ENCODE measurements at regions not wholly inside any gene's neighbourhood (a gene's known extent, or its start where the extent isn't known, plus 50 kb on each side); places are given as distances from the start of the nearest gene placed in this dataset.
"Not testable (repeated sequence)": the region's sequence is repeated elsewhere in the genome, so short reads cannot be mapped to it uniquely, and the experiment has no call there.

DNA sequence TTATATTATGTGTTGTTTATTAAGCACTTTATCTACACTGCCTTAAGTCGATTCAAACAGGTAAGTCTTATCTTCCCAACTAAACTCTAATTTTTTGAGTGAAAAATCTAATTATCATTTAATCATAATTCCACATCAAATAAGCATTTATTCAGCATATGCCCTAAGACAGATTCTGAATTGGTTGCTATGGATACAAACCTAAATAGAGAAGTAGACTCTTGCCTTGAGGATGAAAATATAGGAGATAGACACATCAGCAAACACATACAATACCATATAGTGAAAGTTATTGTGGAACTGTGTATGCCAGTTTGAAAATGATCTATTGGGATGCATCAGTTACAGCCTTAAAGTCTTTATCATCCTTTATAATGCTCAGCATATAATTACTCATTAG, 1679.9 kb downstream of the SLITRK1 start:
- no peak for DNase-seq (ENCODE audit: low spot score)

DNA sequence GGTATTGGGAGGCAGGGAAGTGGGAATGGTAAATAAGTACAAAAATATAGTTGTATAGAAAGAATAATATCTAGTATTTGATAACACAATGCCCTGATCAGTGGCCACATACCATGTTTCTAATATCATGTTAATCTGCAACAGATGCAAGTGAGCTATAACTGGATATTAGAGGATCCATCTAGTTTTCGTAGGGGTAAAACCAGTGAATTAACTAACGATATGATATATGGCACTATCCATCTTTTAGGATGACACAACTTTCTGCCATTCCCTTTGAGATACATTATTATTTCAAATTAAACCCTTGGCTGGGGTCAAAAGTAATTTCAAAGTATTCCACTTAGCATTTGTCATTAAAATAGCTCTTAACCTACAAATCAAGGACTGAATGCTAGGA, 1686.2 kb downstream of the SLITRK1 start:
- DNase-seq (ENCODE audit: low spot score), result no peak

DNA sequence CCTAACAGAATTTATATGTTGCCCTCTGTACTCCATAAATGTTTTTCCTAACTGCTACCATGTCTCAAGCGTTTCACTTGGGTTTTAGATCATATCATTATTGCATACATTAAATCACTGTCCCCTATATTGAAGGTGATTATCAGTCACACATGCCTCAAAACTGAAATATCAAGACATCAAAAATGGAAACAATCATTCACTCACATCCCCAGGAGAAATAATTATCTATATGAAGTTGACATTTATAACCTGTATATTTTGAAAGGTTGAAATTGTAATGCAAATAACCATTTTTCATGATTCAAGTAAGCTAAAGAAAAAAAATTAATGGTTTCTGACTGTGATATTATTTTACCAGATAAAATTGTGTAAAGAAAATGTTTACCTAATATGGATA, 1695.0 kb downstream of the SLITRK1 start:
- DNase-seq (ENCODE audit: low spot score), result no peak

DNA sequence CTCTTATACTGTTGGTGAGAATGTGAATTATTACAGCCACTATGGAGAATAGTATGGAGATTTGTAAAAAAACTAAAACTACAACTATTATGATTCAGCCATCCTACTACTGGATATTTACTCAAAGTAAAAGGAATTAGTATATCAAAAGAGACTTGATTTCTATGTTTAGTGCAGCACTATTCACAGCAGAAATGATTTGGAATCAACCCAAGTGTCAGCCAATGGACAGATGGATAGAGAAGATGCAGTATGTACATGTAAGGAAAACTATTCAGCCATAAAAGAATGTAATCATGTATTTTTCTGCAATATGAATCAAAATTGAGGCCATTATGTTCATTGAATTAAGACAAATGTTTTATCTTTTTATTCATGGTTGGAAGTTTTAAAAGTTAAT, 1705.5 kb downstream of the SLITRK1 start:
- no peak for DNase-seq (ENCODE audit: low spot score)

DNA sequence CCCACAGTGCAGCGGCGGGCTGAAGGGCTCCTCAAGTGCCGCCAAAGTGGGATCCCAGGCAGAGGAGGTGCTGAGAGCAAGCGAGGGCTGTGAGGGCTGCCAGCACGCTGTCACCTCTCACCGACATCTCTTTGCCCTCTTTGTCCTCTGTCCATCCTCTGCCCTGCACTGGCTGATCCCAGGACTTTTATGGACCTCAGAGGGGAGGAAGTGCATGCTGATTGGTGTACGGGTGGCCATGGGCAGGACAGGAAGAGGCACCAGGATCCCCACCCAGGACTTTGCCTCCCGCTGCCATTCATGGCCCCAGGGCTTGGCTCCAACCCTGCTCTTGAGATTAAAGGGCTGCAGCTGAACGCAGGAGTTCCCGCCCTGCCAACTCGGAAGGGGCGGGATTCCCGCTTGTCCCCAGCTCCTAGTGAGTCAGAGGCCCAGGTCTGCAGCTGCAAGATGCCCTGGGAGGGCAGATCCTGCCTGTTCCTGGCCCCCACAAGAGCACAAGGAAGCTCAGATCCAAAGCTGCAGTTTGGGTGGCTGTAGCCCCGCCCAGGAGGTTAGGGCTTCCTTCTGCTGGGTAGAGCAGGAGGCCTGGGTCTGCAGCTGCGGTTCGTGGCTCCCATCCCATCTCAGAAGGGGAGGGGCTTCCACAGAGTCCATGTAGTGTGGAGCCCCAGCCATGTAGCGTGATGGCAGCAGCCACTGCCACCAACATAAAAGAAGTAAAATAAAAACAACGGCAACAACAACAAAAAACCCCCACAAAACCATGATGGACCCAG, 1716.7 kb downstream of the SLITRK1 start:
- no peak for DNase-seq (ENCODE audit: low spot score)

DNA sequence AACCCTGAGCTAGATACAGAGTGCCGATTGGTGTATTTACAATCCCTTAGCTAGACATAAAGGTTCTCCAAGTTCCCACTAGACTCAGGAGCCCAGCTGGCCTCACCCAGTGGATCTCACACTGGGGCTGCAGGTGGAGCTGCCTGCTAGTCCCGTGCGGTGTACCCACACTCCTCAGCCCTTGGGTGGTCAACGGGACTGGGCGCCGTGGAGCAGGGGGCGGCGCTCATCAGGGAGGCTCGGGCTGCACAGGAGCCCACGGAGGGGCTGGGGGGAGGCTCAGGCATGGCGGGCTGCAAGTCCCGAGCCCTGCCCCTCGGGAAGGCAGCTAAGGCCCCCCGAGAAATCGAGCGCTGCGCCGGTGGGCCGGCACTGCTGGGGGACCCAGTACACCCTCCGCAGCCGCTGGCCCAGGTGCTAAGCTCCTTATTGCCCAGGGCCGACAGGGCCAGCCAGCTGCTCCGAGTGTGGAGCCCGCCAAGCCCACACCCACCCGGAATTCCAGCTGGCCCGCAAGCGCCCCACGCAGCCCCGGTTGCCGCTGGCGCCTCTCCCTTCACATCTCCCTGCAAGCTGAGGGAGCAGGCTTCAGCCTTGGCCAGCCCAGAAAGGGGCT, 1717.4 kb downstream of the SLITRK1 start:
- not testable (repeated sequence) for DNase-seq (ENCODE audit: low spot score)

DNA sequence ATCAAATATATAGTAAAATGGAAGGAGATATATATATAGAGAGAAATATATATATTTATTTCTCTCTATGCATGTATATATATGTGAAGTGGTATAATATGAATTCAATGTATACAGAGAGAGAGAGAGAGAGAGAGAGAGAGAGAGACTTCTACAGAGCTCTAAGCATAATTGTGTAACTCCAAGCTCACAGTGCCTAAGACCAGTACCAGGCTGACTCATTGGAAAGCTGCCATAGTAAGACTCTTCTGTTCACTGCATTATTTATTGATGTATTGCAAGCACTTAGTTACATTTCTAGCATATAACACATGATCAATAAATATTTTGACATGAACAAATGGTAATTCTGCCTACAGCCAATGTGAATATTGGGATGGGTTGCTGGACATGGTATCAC, 1734.7 kb downstream of the SLITRK1 start:
- no peak for DNase-seq (ENCODE audit: low spot score)

DNA sequence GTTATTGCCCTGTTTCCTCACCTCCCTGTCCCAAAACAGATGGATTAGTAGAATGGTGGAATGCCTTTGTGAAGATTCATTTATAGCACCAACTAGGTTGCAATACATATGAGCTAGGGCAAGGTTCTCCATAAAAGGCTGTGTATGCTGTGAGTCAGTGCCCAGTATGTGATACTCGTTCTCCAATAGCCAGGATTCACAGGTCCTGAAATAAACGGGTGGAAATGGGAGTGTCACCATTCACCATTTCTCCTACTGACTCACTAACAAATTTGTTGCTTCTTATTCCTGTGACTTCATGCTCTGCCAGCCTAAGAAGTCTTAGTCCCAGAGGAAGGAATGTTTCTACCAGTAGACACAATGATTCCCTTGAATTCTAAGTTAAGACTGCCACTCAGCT, 1745.4 kb downstream of the SLITRK1 start:
- DNase-seq (ENCODE audit: low spot score), result peak; percentile 1

DNA sequence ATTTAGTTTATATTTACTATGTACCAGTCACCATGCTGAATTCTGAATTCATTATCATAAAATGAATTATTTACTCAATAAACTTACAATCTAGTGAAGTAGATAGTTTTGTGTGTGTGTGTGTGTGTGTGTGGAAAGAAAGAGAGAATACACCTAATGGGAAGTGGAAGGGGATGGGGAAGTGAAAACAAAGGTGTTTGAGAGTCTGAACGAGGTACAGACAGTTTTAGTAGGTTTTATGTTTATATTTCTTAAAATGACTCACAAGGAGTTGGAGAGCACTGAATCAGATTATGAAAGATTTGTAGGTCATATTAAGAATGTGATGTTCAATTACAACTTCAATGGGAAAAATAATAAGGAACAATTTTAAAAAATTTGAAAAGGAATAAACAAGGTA, 1753.0 kb downstream of the SLITRK1 start:
- DNase-seq (ENCODE audit: low spot score), result no peak

DNA sequence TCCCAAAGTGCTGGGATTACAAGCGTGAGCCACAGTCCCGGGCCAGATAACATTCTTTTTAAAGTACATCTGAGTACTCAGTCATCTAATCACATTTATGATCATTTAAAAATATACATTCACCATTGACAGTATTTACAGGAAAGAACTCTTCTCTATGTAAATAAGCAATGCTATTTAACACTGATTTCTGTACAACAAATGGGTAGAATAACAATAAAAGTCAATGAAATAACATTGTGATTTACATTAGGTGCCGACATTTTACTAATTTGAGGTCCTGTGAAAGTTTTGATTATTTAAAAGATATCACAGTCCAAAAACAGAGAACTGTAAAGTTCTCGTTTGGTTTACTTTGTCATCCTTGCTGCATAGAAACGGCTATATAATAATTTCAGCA, 1763.7 kb downstream of the SLITRK1 start:
- no peak for DNase-seq (ENCODE audit: low spot score)

DNA sequence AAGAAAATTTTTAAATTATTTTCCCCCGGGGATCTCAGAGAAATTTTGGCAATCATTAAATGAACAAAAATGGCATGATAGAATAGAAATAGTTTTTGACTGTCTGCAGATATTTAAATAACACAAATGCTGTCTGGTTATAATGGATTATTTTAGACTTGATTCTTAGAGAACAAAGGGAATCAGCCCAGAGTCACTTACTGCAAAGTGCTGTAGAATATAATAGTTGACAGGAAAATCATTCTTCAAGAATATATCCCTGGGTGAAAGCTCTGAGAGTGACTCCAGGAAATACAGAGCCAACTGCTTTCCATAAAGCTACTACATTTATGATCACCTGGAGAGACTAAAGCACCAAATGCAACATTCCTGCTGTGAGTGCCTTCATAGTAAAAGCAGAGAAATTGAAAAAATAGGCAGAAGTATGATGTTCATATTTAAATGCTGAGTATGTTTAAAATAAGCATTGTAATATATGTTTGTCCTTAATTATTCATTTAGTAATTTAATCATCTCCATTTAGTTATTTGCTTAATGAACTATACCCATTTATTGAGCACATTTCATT, 1765.8 kb downstream of the SLITRK1 start:
- DNase-seq (ENCODE audit: low spot score), result no peak

DNA sequence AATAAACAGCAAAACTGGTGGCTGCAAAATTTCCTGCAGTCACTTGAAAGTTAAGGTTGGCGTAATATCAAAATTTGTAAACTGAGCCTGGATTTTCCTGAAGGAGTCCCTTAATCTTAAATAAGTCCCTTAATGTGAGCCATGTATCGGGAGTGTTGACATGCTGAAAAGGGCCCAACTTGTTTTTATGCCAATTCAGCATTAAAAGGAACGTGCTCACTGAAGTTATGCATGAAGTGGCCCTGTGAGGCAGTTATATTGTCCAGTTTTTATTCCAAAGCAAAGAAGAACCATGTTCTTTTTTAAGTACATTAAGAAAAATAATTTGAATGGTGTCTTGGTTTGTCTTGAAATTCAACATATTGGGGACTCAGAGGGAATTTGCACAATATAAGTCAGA, 1766.9 kb downstream of the SLITRK1 start:
- no peak for DNase-seq (ENCODE audit: low spot score)

DNA sequence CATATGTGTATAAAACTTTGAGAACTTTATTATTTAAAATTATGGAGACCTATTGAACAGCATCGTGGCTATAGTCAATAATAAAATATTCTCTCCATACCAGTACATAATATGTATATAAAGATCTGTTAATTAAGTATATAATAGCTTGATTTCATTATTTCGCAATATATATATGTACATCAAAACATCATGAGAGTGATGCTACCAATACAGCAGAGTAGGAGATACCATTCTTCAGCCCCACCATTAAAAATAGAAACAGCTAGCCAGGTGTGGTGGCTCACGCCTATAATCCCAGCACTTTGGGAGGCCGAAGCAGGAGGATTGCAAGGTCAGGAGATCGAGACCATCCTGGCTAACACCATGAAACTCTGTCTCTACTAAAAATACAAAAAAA, 1755.3 kb upstream of the SPRY2 start:
- no peak for DNase-seq (ENCODE audit: low spot score)

DNA sequence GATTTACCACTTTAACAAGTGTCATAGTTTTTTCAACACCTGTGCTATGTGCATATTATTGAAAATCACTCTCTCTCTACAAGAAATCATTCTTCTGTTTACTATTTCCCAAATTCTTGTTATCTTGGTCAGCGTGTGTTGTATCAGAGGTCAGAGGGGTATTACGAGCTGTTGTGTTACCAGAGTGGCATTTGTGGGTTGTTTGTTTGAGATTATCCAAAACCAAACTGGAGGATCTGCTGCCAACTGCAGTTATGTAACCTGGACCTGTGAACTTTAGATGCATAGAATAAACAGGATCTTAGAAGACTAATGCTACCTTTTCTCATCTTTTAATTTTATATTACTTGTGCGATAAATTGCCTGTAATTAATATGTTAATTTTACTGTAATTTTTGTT, 1751.4 kb upstream of the SPRY2 start:
- DNase-seq (ENCODE audit: low spot score), result no peak

DNA sequence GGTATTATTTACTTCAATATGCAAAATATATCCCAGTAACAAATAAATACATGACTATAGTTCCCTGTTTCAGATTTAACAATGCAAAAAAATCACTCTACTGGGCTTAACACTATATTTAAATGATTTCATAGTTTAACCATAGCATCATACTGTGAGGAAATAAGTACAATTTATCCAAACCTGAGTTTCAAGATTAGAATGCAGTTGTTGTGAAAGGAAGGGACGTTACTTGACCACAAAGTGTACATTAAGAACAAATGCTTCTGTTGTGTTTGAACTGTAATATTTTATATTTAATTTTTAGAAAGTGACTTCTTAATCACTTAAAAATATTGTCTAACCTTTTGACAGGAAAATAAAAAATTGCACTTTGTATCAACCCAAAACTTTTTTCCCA, 1747.9 kb upstream of the SPRY2 start:
- DNase-seq (ENCODE audit: low spot score), result no peak

DNA sequence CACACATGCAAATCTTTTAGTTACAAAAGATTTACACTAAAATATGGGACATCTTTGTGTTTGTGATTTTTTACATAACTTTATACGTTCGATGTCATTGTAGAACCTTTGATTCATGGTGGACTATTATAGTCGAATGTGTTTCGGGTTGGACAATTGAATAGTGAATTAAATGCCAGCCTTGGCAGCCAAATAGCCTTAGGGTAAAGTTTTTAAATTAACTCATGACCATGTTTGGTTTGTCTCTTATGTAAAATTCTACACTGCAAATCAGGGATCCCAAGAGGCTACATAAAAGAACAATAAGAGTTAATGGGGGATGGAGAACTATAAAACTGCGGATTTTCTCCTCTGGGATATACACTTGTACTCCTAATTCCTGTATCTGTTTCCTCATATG, 1735.6 kb upstream of the SPRY2 start:
- no peak for DNase-seq (ENCODE audit: low spot score)

DNA sequence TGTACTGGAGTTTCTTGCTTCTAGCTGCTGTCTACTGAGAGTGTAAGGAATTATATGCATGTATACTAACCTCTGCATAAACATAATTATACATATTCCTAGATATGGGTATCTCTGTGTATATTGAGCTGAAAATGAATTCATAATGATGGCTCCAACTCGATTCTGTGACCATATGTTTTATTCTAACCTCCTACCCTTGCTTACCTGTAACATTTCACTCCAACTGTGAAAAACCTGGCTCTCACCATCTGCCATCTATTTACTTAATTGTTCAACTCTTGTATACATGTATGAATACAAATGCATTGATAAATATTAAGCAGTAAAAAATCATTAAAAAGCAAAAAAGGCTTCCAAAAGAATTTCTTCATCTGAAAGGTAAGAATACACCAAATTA, 1729.5 kb upstream of the SPRY2 start:
- no peak for DNase-seq (ENCODE audit: low spot score)

DNA sequence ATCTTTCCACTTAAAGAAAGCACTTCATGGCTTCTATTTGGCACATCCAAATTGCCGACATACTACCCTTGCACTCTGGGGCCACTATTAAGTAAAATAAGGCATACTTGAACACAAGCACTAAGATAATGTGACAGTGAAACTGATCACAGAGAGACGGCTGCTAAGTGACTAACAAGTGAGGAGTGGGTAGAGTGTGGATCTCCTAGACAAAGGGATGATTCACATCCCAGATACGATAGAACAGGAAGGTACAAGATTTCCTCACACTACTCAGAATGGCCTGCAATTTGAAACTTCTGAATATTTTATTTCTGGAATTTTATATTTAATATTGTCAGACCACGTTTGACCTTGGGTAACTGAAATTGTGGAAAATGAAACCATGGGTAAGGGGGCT, 1721.8 kb upstream of the SPRY2 start:
- DNase-seq (ENCODE audit: low spot score), result peak; percentile 1

DNA sequence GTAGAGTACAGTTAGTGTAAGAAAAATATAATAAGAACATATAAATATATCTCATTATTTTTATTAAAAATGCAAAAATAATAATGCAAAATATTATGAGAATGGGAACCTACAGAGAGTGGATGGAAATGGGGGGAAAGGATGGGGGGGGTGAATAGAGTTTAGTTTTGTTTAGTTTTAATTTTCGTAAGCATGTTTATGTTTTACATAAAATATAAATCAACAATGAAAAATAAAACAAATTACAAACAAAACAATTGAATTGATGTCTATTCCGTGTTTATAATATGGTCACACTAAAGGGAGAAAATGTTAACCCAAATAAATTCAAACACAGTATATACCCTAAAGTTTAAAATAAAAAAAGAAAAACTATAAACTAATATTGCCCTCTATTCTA, 1717.4 kb upstream of the SPRY2 start:
- no peak for DNase-seq (ENCODE audit: low spot score)

DNA sequence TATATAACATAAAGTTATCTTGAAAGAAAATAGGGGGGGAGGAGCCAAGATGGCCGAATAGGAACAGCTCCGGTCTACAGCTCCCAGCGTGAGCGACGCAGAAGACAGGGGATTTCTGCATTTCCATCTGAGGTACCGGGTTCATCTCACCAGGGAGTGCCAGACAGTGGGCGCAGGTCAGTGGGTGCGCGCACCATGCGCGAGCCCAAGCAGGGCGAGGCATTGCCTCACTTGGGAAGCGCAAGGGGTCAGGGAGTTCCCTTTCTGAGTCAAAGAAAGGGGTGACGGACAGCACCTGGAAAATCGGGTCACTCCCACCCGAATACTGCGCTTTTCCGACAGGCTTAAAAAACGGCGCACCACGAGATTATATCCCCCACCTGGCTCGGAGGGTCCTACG, 1704.4 kb upstream of the SPRY2 start:
- not testable (repeated sequence) for DNase-seq (ENCODE audit: low spot score)

DNA sequence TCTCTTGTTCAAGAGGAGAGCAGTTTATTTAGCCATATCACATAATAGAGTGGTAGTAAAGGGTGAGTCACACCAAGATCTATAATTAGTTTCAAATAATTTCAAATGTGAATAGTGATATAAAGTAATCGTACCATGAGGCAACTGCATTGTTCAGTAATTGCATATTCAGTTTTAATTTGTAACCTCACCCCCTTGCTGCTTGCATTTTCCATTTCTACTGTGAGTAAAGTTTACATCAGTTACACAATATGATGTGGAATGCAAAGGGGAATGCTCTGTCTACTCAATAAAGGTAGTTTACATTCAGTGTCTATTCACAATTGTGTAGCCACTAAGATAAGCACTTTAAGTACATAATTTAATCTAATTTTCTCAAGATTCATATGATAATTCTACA, 1695.7 kb upstream of the SPRY2 start:
- no peak for DNase-seq (ENCODE audit: low spot score)

DNA sequence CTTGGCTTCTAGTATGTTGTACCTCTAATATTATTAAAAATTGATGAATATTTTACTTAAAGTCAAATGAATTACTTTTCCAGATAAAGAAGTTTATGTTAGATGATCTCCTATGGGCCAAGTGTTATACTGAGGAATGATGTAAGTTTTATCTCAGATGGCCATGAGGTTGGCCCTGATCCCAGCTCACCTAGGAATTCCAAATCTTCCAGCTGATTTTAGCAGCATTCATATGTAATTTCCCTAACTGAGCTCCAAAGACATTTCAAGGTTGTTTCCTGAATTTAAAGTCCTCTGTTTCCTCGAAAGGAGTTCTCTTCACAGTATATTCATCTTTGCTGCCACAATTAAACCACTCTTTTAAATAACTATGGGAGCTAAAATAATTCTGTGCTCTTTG, 1670.4 kb upstream of the SPRY2 start:
- no peak for DNase-seq (ENCODE audit: low spot score)

DNA sequence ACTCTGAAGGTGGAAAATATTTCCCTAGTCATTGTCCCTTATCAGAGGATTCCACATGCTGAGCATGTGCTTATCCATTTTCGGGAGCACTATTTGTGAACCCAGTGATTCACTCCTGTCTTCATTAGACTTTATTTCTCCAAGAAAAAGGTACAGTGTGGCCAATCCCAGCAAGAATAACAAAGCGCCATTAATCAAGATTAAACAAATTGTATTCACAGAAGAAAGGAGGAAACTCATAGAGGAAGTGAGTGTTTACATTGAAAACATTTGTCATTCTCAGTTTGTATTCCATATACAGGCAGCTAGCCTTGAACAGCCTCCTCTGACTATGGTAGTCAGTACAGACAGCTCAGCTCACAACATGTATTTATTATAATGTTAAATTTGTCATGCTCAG, 1669.9 kb upstream of the SPRY2 start:
- no peak for DNase-seq (ENCODE audit: low spot score)

DNA sequence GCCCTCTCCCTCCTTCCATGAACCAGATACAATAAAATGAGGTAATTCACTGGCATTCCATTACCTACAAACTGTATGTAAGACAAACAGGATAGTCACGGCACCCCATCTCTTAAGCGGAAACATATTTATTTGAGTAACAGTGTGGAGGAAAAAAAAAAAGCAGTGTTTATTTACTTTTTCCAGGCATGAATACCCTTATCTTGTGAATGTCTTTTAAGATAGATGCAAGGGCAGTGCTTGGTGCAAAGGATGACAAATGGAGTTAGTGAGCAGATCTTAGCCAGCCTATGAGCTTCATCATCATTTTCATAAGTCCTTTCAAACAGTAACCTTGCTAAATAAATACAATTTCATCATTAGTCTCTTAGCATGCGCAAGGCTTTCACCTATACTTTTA, 1661.8 kb upstream of the SPRY2 start:
- no peak for DNase-seq (ENCODE audit: low spot score)
